HG02938 (cell line): ENCODE measurements at regions not wholly inside any gene's neighbourhood (a gene's known extent, or its start where the extent isn't known, plus 50 kb on each side); places are given as distances from the start of the nearest gene placed in this dataset.
"Not testable (repeated sequence)": the region's sequence is repeated elsewhere in the genome, so short reads cannot be mapped to it uniquely, and the experiment has no call there.

Source experiments
- ATAC-seq: cut with Tn5 transposase; IDR thresholded peaks from one replicate; pipeline ENCODE4 v1.9.1; 2021; ENCODE audit warnings: mild to moderate bottlenecking, moderate library complexity; ENCODE audit not compliant: unreplicated experiment

- ATAC-seq = not testable (repeated sequence)
These were observed 73.2 kb upstream of the TIAM1 start for GRCh38 chr21:31417214-31417613.

- no peak for ATAC-seq
These were observed 72.4 kb upstream of the TIAM1 start for GRCh38 chr21:31416465-31416864.

- no peak for ATAC-seq
These were observed 70.4 kb upstream of the TIAM1 start for GRCh38 chr21:31414263-31415000.

- no peak for ATAC-seq
These were observed 69.6 kb upstream of the TIAM1 start for GRCh38 chr21:31413698-31414097.

GRCh38 chr21:31410499-31411131 lies 66.6 kb upstream of the TIAM1 start:
- no peak for ATAC-seq

- ATAC-seq = no peak
These were observed 65.9 kb upstream of the TIAM1 start for GRCh38 chr21:31409831-31410487.

GRCh38 chr21:31408301-31409088 lies 64.4 kb upstream of the TIAM1 start:
- ATAC-seq = no peak

- ATAC-seq = no peak
These were observed 62.4 kb upstream of the TIAM1 start for GRCh38 chr21:31406510-31406909.

- ATAC-seq = no peak
These were observed 61.5 kb upstream of the TIAM1 start for GRCh38 chr21:31405604-31406003.

- no peak for ATAC-seq
These were observed 59.7 kb upstream of the TIAM1 start for GRCh38 chr21:31403596-31404333.

- no peak for ATAC-seq
These were observed 55.5 kb upstream of the TIAM1 start for GRCh38 chr21:31399591-31399990.

GRCh38 chr21:31398574-31398973 lies 54.5 kb upstream of the TIAM1 start:
- no peak for ATAC-seq

- no peak for ATAC-seq
These were observed 53.9 kb upstream of the TIAM1 start for GRCh38 chr21:31397939-31398338.

- no peak for ATAC-seq
These were observed 53.5 kb upstream of the TIAM1 start for GRCh38 chr21:31397515-31397926.

- no peak for ATAC-seq
These were observed 53.0 kb upstream of the TIAM1 start for GRCh38 chr21:31397030-31397429.

GRCh38 chr21:31396399-31396798 lies 52.3 kb upstream of the TIAM1 start:
- ATAC-seq = no peak

GRCh38 chr21:31395791-31396190 lies 51.7 kb upstream of the TIAM1 start:
- no peak for ATAC-seq

- no peak for ATAC-seq
These were observed 51.2 kb upstream of the TIAM1 start for GRCh38 chr21:31395268-31395667.

GRCh38 chr21:31394309-31394708 lies 50.2 kb upstream of the TIAM1 start:
- no peak for ATAC-seq
